ENCODE measurements at regions not wholly inside any gene's neighbourhood (a gene's known extent, or its start where the extent isn't known, plus 50 kb on each side); places are given as distances from the start of the nearest gene placed in this dataset.

- DNase-seq, result no peak
These were observed 622.0 kb downstream of the CENPC start for GRCh38 chr4:66923081-66923865.

- DNase-seq, result no peak
These were observed 623.9 kb downstream of the CENPC start for GRCh38 chr4:66921433-66921832.

- no peak for DNase-seq
These were observed 624.8 kb downstream of the CENPC start for GRCh38 chr4:66920514-66920913.

- DNase-seq, result no peak
These were observed 633.4 kb downstream of the CENPC start for GRCh38 chr4:66911880-66912279.

GRCh38 chr4:66906314-66906713, 639.0 kb downstream of the CENPC start:
- no peak for DNase-seq

DNA sequence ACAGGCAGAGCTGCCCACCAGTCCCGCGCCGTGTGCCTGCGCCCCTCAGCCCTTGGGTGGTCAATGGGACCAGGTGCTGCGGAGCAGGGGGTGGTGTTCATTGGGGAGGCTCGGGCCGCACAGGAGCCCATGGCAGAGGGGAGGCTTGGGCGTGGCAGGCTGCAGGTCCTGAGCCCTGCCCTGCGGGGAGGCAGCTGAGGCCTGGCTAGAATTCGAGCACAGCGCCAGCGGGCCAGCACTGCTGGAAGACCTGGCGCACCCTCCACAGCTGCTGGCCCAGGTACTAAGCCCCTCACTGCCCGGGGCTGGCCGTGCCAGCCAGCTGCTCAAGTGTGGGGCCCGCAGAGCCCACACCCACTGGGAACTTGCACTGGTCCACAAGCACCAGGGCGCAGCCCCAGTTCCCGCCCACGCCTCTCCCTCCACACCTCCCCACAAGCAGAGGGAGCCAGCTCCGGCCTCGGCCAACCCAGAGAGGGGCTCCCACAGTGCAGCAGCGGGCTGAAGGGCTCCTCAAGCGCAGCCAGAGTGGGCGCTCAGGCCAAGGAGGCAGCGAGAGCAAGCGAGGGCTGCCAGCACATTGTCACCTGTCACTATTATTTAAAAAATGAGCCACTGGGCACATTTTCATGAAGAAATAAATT, 645.8 kb downstream of the CENPC start:
- no peak for DNase-seq

GRCh38 chr4:66893807-66894206, 651.5 kb downstream of the CENPC start:
- no peak for DNase-seq

DNA sequence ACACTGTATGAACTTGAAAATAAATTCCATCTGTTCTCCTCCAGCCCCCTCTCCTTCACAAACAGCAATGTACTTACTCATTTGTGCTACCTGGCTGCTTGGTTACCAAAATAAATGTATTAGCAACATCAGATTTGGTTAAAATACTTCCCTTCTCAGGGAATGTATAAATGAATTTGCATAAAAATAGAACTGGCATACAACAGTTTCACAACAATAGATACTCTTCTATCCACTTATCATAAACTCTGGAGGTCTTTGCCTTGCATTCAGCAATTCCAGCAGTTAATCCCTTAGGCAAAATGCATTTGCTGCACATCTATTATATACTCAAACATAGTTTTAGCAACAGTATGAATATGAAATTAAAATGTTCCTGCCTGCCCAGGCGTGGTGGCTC, 658.2 kb downstream of the CENPC start:
- no peak for DNase-seq

- DNase-seq, result no peak
These were observed 659.7 kb downstream of the CENPC start for GRCh38 chr4:66885501-66886165.

DNA sequence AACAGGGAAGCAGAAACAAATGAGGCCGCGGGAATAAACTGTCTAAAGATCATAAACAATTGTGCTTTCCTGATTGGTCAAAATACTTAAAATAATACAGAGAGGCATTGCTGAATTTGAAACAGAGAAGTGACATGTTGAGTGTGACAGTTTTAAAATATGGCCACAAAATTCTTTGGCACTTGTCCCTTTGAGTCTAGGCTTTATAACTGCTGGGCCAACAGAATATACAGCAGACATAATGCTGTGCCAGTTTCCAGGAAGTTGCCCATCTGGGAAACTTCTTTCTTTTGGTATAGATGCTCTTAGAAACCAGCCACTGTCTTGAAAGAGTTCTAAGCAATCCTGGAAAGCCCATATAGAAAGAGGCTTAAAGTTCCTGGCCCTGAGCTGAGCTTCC, 668.4 kb downstream of the CENPC start:
- DNase-seq, result no peak

GRCh38 chr4:66872661-66873060, 672.6 kb downstream of the CENPC start:
- DNase-seq, result no peak

GRCh38 chr4:66863481-66863880, 681.8 kb downstream of the CENPC start:
- DNase-seq, result no peak

DNA sequence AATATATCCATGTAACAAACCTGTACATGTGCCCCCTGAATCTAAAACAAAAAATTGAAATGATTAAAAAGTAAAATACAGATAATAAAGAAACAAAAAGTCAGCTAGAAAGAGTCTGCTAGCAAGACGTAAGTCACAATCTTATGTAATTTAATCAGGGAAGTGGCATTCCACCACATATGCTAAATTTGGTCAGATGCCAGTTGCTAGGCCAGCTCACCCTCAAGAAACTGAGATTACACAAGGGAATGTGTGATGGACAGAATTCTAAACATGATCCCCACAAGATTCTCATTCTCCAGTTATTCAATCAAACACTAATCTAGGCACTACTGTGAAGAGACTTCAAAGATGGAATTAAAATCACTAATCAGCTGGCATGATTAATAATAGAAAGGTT, 689.3 kb downstream of the CENPC start:
- DNase-seq, result no peak

DNA sequence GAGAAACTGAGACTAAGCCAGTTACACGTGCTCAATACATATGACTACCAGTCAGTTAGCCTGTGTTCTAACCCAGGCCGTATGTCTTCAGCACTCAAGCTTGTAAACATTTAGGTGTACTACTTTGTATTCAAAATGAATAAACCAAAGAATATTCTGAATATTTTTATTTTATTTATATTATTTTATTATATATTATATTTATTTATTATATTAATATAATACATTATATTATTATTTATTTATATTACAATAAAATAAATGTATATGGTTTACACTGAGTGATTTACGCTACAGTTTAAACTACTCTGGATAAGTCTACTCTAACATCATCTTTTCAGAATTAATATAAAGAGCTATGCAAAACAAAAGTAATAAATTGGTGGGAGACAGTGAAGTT, 691.5 kb downstream of the CENPC start:
- DNase-seq, result no peak

DNA sequence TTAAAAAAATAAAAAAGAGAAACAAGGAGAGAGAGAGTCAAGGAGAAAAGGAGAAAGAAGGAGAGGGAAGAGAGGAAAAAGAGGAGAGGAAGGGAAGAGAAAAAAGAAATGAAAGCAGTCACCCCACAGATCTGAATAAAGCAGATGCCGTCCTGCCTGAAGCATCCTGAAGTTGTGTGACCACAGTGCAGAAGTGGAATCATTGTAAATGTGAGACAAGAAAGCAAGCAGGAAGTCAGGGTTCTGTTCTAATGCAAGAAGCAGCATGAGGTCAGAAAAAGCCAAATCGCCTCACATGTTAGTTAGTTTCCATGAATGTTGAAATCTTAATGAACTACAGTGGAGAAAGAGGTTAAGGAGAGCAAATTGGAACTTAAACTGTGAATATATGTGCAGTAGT, 692.5 kb downstream of the CENPC start:
- no peak for DNase-seq

DNA sequence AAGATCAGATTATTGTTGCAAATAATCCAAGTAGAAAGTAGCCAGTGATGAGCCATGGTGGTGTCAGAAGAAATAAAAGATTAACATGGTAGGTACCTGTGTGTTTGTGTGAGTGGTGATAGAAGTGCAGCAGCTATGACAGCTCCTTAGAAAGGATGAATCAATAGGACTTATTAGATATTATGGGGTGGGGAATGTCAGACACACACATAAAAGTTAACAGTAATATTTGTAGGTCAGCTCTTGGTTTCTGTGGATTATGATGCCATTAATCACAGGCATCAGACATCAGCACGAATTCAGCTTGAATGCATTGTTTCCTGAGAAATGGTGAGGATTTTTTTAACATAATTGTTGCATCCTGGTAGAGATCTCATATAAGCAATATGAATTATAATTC, 695.7 kb downstream of the CENPC start:
- no peak for DNase-seq

DNA sequence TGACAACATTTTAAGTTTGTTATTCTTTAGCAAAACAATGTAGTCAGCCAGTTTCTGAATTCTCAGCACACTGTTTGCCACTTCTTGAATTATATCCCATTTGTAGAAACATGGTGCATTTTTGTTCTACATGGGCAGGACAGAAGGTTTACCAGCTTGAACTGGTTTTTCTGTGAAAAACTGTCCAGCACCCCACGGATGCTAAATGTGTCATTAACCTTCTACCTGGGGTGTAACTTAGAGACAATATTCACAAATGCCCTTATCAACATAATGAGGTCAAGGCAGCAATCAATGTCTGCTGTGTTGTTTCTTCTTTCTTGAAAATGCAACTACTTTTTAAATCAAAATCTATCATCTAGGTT, 702.6 kb downstream of the CENPC start:
- DNase-seq, result no peak

DNA sequence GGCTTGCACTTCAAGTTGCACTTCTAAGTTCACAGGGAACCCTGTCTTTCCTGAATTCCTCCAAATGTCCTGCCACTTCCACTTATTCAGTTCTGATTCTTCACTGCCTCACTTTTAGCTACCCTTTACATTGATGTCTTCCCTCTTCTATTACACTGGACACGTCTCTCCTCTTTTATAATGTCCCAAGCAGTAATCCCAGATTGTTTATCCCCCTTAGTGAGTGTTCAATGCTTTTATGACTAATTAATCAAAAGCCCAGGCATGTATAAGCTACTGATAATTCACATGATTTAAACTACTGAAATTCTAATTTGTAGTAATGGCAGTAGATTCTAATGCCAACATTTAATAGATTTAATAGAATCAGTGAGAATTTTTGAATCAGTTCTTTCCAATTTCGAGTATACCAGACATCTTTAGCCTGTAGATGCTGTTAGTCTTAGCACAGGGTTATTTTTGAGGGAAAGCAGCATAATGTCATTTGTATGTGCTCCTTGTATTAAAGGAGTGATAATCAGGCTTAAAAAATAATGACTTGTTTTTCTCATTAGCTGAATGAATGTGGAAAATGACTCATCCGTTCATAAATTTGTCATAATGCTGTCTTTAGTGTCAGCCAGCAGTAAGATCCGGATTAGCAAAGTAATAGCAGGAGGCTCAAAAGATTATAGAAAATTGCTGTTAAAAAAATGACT, 703.1 kb downstream of the CENPC start:
- no peak for DNase-seq

DNA sequence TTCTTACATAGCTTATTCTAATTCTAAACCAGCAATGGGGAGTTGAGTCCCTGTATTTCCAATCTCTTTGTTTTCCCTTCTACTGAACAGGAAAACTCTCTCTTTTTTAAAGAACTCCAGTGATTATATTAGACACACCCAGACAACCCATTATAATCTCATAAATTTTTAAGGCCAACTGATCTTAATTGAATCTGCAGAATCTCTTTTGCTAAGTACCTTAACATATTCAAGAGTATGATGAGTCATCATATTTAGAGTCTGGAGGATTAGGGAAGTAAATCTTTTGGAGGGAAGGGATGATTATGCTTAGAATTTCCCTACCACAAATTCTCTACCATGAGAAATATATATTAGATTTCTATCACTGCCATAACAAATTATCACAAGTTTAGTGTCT, 705.1 kb downstream of the CENPC start:
- DNase-seq, result no peak

DNA sequence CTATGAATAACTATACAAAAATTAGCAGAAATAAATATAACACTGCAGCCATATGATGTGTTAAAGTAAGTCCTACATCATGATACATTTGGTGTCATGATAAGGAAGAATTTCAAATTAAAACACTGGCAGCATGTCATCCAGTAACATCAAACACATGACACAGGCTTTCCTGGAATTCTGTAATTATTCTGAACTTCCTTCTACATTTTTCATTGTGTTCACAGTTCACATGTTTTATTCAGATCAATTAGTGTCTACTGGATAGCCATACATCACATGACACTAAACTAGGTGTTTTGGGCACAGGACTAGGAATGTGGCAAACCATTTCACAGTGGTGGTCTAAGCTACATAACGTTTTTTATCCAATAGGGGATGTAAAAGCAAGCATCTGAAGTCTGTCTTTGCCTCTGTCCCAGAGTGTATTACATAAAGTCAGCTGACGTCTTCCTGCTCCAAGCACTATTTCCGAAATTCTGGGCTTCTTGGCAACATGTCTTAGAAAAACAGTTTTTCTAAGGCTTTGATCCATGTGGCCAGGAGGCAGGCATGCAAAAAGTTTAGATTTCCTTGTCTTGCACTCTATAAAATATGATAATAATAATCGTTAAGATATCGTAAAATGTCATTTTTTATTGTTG, 707.9 kb downstream of the CENPC start:
- no peak for DNase-seq

- DNase-seq, result no peak
These were observed 716.0 kb downstream of the CENPC start for GRCh38 chr4:66829310-66829709.

DNA sequence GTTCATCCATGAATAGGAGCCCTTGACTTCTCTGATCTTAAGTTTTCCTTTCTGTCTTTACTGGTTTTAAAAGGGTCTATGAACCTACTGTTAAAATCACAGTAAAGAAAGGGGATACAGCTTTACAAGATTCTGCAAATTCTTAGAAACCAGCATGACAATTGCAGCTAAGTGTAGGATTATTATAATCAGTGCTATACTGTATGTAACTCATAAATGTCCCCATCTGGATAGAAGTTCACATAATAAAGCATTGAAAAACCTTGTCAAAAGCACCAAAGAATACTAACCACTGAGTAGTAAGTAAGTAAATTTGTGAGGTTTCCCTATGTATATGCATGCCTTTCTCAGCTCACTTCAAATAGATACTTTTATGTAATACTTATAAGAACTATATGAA, 724.6 kb downstream of the CENPC start:
- no peak for DNase-seq

GRCh38 chr4:66814277-66814676, 731.0 kb downstream of the CENPC start:
- DNase-seq, result no peak

All from activated CD4-positive, CD25-positive, alpha-beta regulatory T cell treated with anti-CD3 and anti-CD28 coated beads, Interleukin-2, amount 50 U/mL, for 72 hours (primary cell).